Gastrocnemius medialis (tissue), 4 donors: ENCODE measurements at regions not wholly inside any gene's neighbourhood (a gene's known extent, or its start where the extent isn't known, plus 50 kb on each side); places are given as distances from the start of the nearest gene placed in this dataset.
A peak's percentile ranks its signal among the peaks of the same experiment; 100 is the strongest.

ENCODE experiments used
- ATAC-seq, 2 donors: fragments of 150-250 bp; one replicate each; pipeline ENCODE4 v1.9.1; 2016
- DNase-seq, 2 donors: peaks; one replicate each; pipeline ENCODE4 v3.0.0-alpha.2; 2019
- H3K27ac ChIP-seq, 4 donors: fragments of 200-600 bp; sonication (generic); 1 replicate in 1 of 4; 2 replicates in 3 of 4; pipeline ENCODE4 v1.5.1; 2016 to 2018; ENCODE audit warnings: mild to moderate bottlenecking in 2 of 4, moderate library complexity in 1 of 4
- H3K27me3 ChIP-seq, 3 donors: fragments of 200-600 bp; sonication (generic) in 2 of 3; 1 replicate in 1 of 3; 2 replicates in 2 of 3; pipeline versions ENCODE4 v1.5.1 to v1.6.0; 2016 to 2019; ENCODE audit warnings: mild to moderate bottlenecking in 1 of 3, moderate library complexity in 1 of 3
- H3K36me3 ChIP-seq, 2 donors: fragments of 200-600 bp; sonication (generic) in 1 of 2; one replicate each; pipeline ENCODE4 v1.5.1; 2017 to 2018
- H3K4me1 ChIP-seq, 2 donors: fragments of 200-600 bp; sonication (generic) in 1 of 2; one replicate each; pipeline ENCODE4 v1.5.1; 2016 to 2017; ENCODE audit warnings: mild to moderate bottlenecking in 2 of 2
- H3K4me3 ChIP-seq, 4 donors: fragments of 200-600 bp; sonication (generic) in 3 of 4; 1 replicate in 1 of 4; 2 replicates in 3 of 4; pipeline ENCODE4 v1.5.1; 2016 to 2019; ENCODE audit warnings: mild to moderate bottlenecking in 2 of 4
- H3K9me3 ChIP-seq, 3 donors: fragments of 200-600 bp; sonication (generic) in 2 of 3; 1 replicate in 1 of 3; 2 replicates in 2 of 3; pipeline ENCODE4 v1.5.1; 2016 to 2019
- CTCF ChIP-seq, 5 experiments: fragments of 450-650 bp in 3 of 5; fragments of 200-600 bp in 2 of 5; sonication (generic) in 2 of 5; IDR thresholded peaks in 4 of 5; conservative IDR thresholded peaks in 1 of 5; 1 replicate in 4 of 5; 2 replicates in 1 of 5; pipeline ENCODE4 v1.5.1; 2016 to 2019; ENCODE audit warnings: antibody characterized with exemption in 5 of 5, mild to moderate bottlenecking in 3 of 5, moderate library complexity in 3 of 5
- POLR2A ChIP-seq, 2 donors: fragments of 450-650 bp; IDR thresholded peaks; one replicate each; pipeline ENCODE4 v1.6.1; 2017; ENCODE audit warnings: antibody characterized with exemption in 2 of 2, mild to moderate bottlenecking in 2 of 2, moderate library complexity in 2 of 2
- in situ Hi-C, 4 donors: fragments of 200-750 bp; cut with MboI; loops; one replicate each; pipeline versions ENCODE4 v1.15.0 to v1.8.0; 2017; ENCODE audit warnings: low sequenced_read_pairs in 4 of 4
- intact Hi-C: fragments of 100-400 bp; cut with DNase I; formaldehyde crosslinking; loops from one replicate; pipeline ENCODE4 v1.15.1; 2023; ENCODE audit warnings: low total_unique reads

- Histone ChIP-seq H3K9me3 (no peaks in the 10 kb centered on the region), H3K27me3 (no peaks in the 10 kb centered on the region), H3K27ac (no peak overlapping the region), H3K4me3 (no peak overlapping the region), H3K4me1 (no peaks in the 10 kb centered on the region), H3K36me3 (no peaks in the 10 kb centered on the region)
- peak; percentile 24 to 52 for DNase-seq
- peak; percentile 83 to 90 for ATAC-seq
- intact Hi-C loops: no loop called here
- in situ Hi-C loops: no loop called here
- TF ChIP-seq CTCF (IDR thresholded peaks at IDR 0.05 in 4 of 5, conservative IDR thresholded peaks at IDR 0.05 in 1 of 5) (peak in 1 of 5 experiments; percentile 14), POLR2A (IDR thresholded peaks at IDR 0.05) (no peak)
These were observed 113.8 kb downstream of the MSX2 start for GRCh38 chr5:174837919-174838902.

- ATAC-seq (no peak), DNase-seq (no peak)
- no peaks in the 10 kb centered on the region for H3K9me3 ChIP-seq
- intact Hi-C loops: no loop called here
- in situ Hi-C loops: no loop called here
- no peaks in the 10 kb centered on the region for H3K27me3 ChIP-seq
- H3K4me1 ChIP-seq: peaks cover 0 to 5% of the 10 kb centered on the region in 2 donors
- H3K4me3 ChIP-seq: no peak overlapping the region
- TF ChIP-seq CTCF (IDR thresholded peaks at IDR 0.05 in 4 of 5, conservative IDR thresholded peaks at IDR 0.05 in 1 of 5) (no peak), POLR2A (IDR thresholded peaks at IDR 0.05) (no peak)
- H3K36me3 ChIP-seq: no peaks in the 10 kb centered on the region
- no peak overlapping the region for H3K27ac ChIP-seq
These were observed 109.7 kb downstream of the MSX2 start for GRCh38 chr5:174834081-174834480.

GRCh38 chr5:174832811-174833210 lies 108.4 kb downstream of the MSX2 start:
- in situ Hi-C loops (no loop called here), intact Hi-C loops (no loop called here)
- Histone ChIP-seq H3K9me3 (no peaks in the 10 kb centered on the region), H3K36me3 (no peaks in the 10 kb centered on the region), H3K27me3 (no peaks in the 10 kb centered on the region), H3K4me3 (no peak overlapping the region), H3K27ac (no peak overlapping the region), H3K4me1 (peaks cover 0 to 5% of the 10 kb centered on the region in 2 donors)
- TF ChIP-seq CTCF (IDR thresholded peaks at IDR 0.05 in 4 of 5, conservative IDR thresholded peaks at IDR 0.05 in 1 of 5): no peak
- no peak for TF ChIP-seq POLR2A (IDR thresholded peaks at IDR 0.05)
- ATAC-seq (no peak), DNase-seq (no peak)

- H3K27ac ChIP-seq: no peak overlapping the region
- TF ChIP-seq CTCF (IDR thresholded peaks at IDR 0.05 in 4 of 5, conservative IDR thresholded peaks at IDR 0.05 in 1 of 5) (no peak), POLR2A (IDR thresholded peaks at IDR 0.05) (no peak)
- no peaks in the 10 kb centered on the region for H3K9me3 ChIP-seq
- intact Hi-C loops (no loop called here), in situ Hi-C loops (no loop called here)
- no peak overlapping the region for H3K4me3 ChIP-seq
- no peaks in the 10 kb centered on the region for H3K27me3 ChIP-seq
- ATAC-seq (peak in 1 of 2 donors; percentile 33), DNase-seq (no peak)
- peaks cover 0 to 5% of the 10 kb centered on the region in 2 donors for H3K4me1 ChIP-seq
- no peaks in the 10 kb centered on the region for H3K36me3 ChIP-seq
These were observed 107.6 kb downstream of the MSX2 start for GRCh38 chr5:174832025-174832424.
